ENCODE measurements at regions not wholly inside any gene's neighbourhood (a gene's known extent, or its start where the extent isn't known, plus 50 kb on each side); places are given as distances from the start of the nearest gene placed in this dataset.
A peak's percentile ranks its signal among the peaks of the same experiment; 100 is the strongest.

- DNase-seq (ENCODE audit: low read depth): no peak
- in situ Hi-C loops (cut with HindIII; ENCODE audit: low pct_unique_long_range_greater_than_20kb, low sequenced_read_pairs): no loop called here
Observed at GRCh38 chr3:118412503-118412902, 622.1 kb downstream of the IGSF11 start.

- in situ Hi-C loops (cut with HindIII; ENCODE audit: low pct_unique_long_range_greater_than_20kb, low sequenced_read_pairs): no loop called here
- no peak for DNase-seq (ENCODE audit: low read depth)
Observed at GRCh38 chr3:118425272-118425837, 609.3 kb downstream of the IGSF11 start.

GRCh38 chr3:118433825-118434224 lies 600.8 kb downstream of the IGSF11 start:
- DNase-seq (ENCODE audit: low read depth): no peak
- in situ Hi-C loops (cut with HindIII; ENCODE audit: low pct_unique_long_range_greater_than_20kb, low sequenced_read_pairs): no loop called here

GRCh38 chr3:118435851-118436350 lies 598.7 kb downstream of the IGSF11 start:
- in situ Hi-C loops (cut with HindIII; ENCODE audit: low pct_unique_long_range_greater_than_20kb, low sequenced_read_pairs): no loop called here

GRCh38 chr3:118436697-118437262 lies 597.9 kb downstream of the IGSF11 start:
- no peak for DNase-seq (ENCODE audit: low read depth)
- in situ Hi-C loops (cut with HindIII; ENCODE audit: low pct_unique_long_range_greater_than_20kb, low sequenced_read_pairs): no loop called here

More at GRCh38 chr3:118435851-118436350, 598.7 kb downstream of the IGSF11 start:
- no peak for DNase-seq (ENCODE audit: low read depth)

GRCh38 chr3:118445036-118445435 lies 589.6 kb downstream of the IGSF11 start:
- in situ Hi-C loops (cut with HindIII; ENCODE audit: low pct_unique_long_range_greater_than_20kb, low sequenced_read_pairs): no loop called here

GRCh38 chr3:118447339-118447738 lies 587.3 kb downstream of the IGSF11 start:
- in situ Hi-C loops (cut with HindIII; ENCODE audit: low pct_unique_long_range_greater_than_20kb, low sequenced_read_pairs): no loop called here
- DNase-seq (ENCODE audit: low read depth): peak; percentile 0

More at GRCh38 chr3:118445036-118445435, 589.6 kb downstream of the IGSF11 start:
- DNase-seq (ENCODE audit: low read depth): no peak

GRCh38 chr3:118466795-118467330 lies 567.8 kb downstream of the IGSF11 start:
- in situ Hi-C loops (cut with HindIII; ENCODE audit: low pct_unique_long_range_greater_than_20kb, low sequenced_read_pairs): no loop called here
- DNase-seq (ENCODE audit: low read depth): no peak

GRCh38 chr3:118468801-118469200 lies 565.8 kb downstream of the IGSF11 start:
- in situ Hi-C loops (cut with HindIII; ENCODE audit: low pct_unique_long_range_greater_than_20kb, low sequenced_read_pairs): no loop called here
- DNase-seq (ENCODE audit: low read depth): no peak

- no peak for DNase-seq (ENCODE audit: low read depth)
- in situ Hi-C loops (cut with HindIII; ENCODE audit: low pct_unique_long_range_greater_than_20kb, low sequenced_read_pairs): no loop called here
Observed at GRCh38 chr3:118472586-118472985, 562.1 kb downstream of the IGSF11 start.

GRCh38 chr3:118473343-118473742 lies 561.3 kb downstream of the IGSF11 start:
- in situ Hi-C loops (cut with HindIII; ENCODE audit: low pct_unique_long_range_greater_than_20kb, low sequenced_read_pairs): no loop called here
- DNase-seq (ENCODE audit: low read depth): no peak

- DNase-seq (ENCODE audit: low read depth): no peak
- in situ Hi-C loops (cut with HindIII; ENCODE audit: low pct_unique_long_range_greater_than_20kb, low sequenced_read_pairs): no loop called here
Observed at GRCh38 chr3:118476885-118477618, 557.6 kb downstream of the IGSF11 start.

- in situ Hi-C loops (cut with HindIII; ENCODE audit: low pct_unique_long_range_greater_than_20kb, low sequenced_read_pairs): no loop called here
- no peak for DNase-seq (ENCODE audit: low read depth)
Observed at GRCh38 chr3:118477768-118478167, 556.9 kb downstream of the IGSF11 start.

- DNase-seq (ENCODE audit: low read depth): no peak
- in situ Hi-C loops (cut with HindIII; ENCODE audit: low pct_unique_long_range_greater_than_20kb, low sequenced_read_pairs): no loop called here
Observed at GRCh38 chr3:118478706-118479276, 555.9 kb downstream of the IGSF11 start.

- DNase-seq (ENCODE audit: low read depth): no peak
- in situ Hi-C loops (cut with HindIII; ENCODE audit: low pct_unique_long_range_greater_than_20kb, low sequenced_read_pairs): no loop called here
Observed at GRCh38 chr3:118479376-118479775, 555.3 kb downstream of the IGSF11 start.

- no peak for DNase-seq (ENCODE audit: low read depth)
- in situ Hi-C loops (cut with HindIII; ENCODE audit: low pct_unique_long_range_greater_than_20kb, low sequenced_read_pairs): no loop called here
Observed at GRCh38 chr3:118480101-118480860, 554.4 kb downstream of the IGSF11 start.

- in situ Hi-C loops (cut with HindIII; ENCODE audit: low pct_unique_long_range_greater_than_20kb, low sequenced_read_pairs): no loop called here
- no peak for DNase-seq (ENCODE audit: low read depth)
Observed at GRCh38 chr3:118485693-118486092, 549.0 kb downstream of the IGSF11 start.

GRCh38 chr3:118487734-118488133 lies 546.9 kb downstream of the IGSF11 start:
- DNase-seq (ENCODE audit: low read depth): no peak
- in situ Hi-C loops (cut with HindIII; ENCODE audit: low pct_unique_long_range_greater_than_20kb, low sequenced_read_pairs): no loop called here
